ENCODE measurements at regions not wholly inside any gene's neighbourhood (a gene's known extent, or its start where the extent isn't known, plus 50 kb on each side); places are given as distances from the start of the nearest gene placed in this dataset.

GRCh38 chr11:70863993-70864392, 388.4 kb downstream of the SHANK2 start:
- no peak for DNase-seq (ENCODE audit: low read depth)
- H3K4me3 ChIP-seq (ENCODE audit: low read depth, low read length), result no peak overlapping the region
- no peak for TF ChIP-seq CTCF (IDR thresholded peaks at IDR 0.05; ENCODE audit: insufficient read depth, low read depth, low read length, missing control alignments)

- TF ChIP-seq CTCF (IDR thresholded peaks at IDR 0.05; ENCODE audit: insufficient read depth, low read depth, low read length, missing control alignments), result no peak
- H3K4me3 ChIP-seq (ENCODE audit: low read depth, low read length), result no peak overlapping the region
- DNase-seq (ENCODE audit: low read depth), result no peak
Measured at GRCh38 chr11:70865356-70865755, 387.0 kb downstream of the SHANK2 start.

- no peak for TF ChIP-seq CTCF (IDR thresholded peaks at IDR 0.05; ENCODE audit: insufficient read depth, low read depth, low read length, missing control alignments)
- no peak for DNase-seq (ENCODE audit: low read depth)
Measured at GRCh38 chr11:70866834-70867233, 385.5 kb downstream of the SHANK2 start.

GRCh38 chr11:70867281-70868047, 384.9 kb downstream of the SHANK2 start:
- DNase-seq (ENCODE audit: low read depth), result no peak
- no peak for TF ChIP-seq CTCF (IDR thresholded peaks at IDR 0.05; ENCODE audit: insufficient read depth, low read depth, low read length, missing control alignments)
- H3K4me3 ChIP-seq (ENCODE audit: low read depth, low read length), result no peak overlapping the region

More at GRCh38 chr11:70866834-70867233, 385.5 kb downstream of the SHANK2 start:
- H3K4me3 ChIP-seq (ENCODE audit: low read depth, low read length), result no peak overlapping the region

- no peak overlapping the region for H3K4me3 ChIP-seq (ENCODE audit: low read depth, low read length)
- DNase-seq (ENCODE audit: low read depth), result no peak
- no peak for TF ChIP-seq CTCF (IDR thresholded peaks at IDR 0.05; ENCODE audit: insufficient read depth, low read depth, low read length, missing control alignments)
Measured at GRCh38 chr11:70868341-70868885, 384.0 kb downstream of the SHANK2 start.

GRCh38 chr11:70869054-70869453, 383.3 kb downstream of the SHANK2 start:
- TF ChIP-seq CTCF (IDR thresholded peaks at IDR 0.05; ENCODE audit: insufficient read depth, low read depth, low read length, missing control alignments), result no peak
- DNase-seq (ENCODE audit: low read depth), result no peak
- H3K4me3 ChIP-seq (ENCODE audit: low read depth, low read length), result no peak overlapping the region

All from GM12865 (cell line).